GM12878 (cell line): ENCODE measurements at regions not wholly inside any gene's neighbourhood (a gene's known extent, or its start where the extent isn't known, plus 50 kb on each side); places are given as distances from the start of the nearest gene placed in this dataset.

Experiments
- CBX5 ChIP-seq: sonication (generic); IDR thresholded peaks from 2 replicates; pipeline ENCODE4 v1.6.1; 2016; ENCODE audit warnings: low read depth, moderate library complexity, mild to moderate bottlenecking, inconsistent platforms
- CEBPB ChIP-seq, 2 experiments: fragments of 150-350 bp in 1 of 2; IDR thresholded peaks; 2 replicates each; pipeline ENCODE4 v1.6.1; 2012 to 2014; ENCODE audit warnings: low read depth in 2 of 2, low read length in 2 of 2, borderline replicate concordance in 1 of 2, inconsistent platforms in 1 of 2
- CREB1 ChIP-seq: IDR thresholded peaks from 2 replicates; pipeline ENCODE4 v1.6.1; 2012; ENCODE audit warnings: low read depth, mild to moderate bottlenecking, inconsistent platforms
- E2F4 ChIP-seq: IDR thresholded peaks from 2 replicates; pipeline ENCODE4 v1.6.1; 2012; ENCODE audit warnings: low read depth, low read length, improper control_type of control experiment
- EP300 ChIP-seq, 2 experiments: fragments of 150-350 bp in 1 of 2; IDR thresholded peaks; 2 replicates each; pipeline ENCODE4 v1.6.1; 2011 to 2012; ENCODE audit warnings: low read depth in 2 of 2, low read length in 2 of 2, borderline replicate concordance in 1 of 2, improper control_type of control experiment in 1 of 2, inconsistent platforms in 1 of 2; ENCODE audit not compliant: control insufficient read depth in 1 of 2
- ETV6 ChIP-seq, 2 experiments: fragments of 450-650 bp in 1 of 2; IDR thresholded peaks in 1 of 2; conservative IDR thresholded peaks in 1 of 2; 2 replicates each; pipeline ENCODE4 v1.6.1; 2014; ENCODE audit warnings: antibody characterized with exemption in 1 of 2, borderline replicate concordance in 1 of 2, low read depth in 1 of 2, mild to moderate bottlenecking in 1 of 2, moderate library complexity in 1 of 2
- FOS ChIP-seq: IDR thresholded peaks from 3 replicates; pipeline ENCODE4 v1.6.1; 2011; ENCODE audit warnings: borderline replicate concordance; ENCODE audit not compliant: insufficient read length; ENCODE audit errors: extremely low read depth
- HSF1 ChIP-seq: fragments of 150-350 bp; IDR thresholded peaks from 2 replicates; pipeline ENCODE4 v1.6.1; 2014; ENCODE audit warnings: mild to moderate bottlenecking, low read depth, low read length
- IKZF2 ChIP-seq, 2 experiments: fragments of 450-650 bp; IDR thresholded peaks; 2 replicates each; pipeline ENCODE4 v1.6.1; 2017; ENCODE audit warnings: mild to moderate bottlenecking in 2 of 2, moderate library complexity in 2 of 2
- MAX ChIP-seq: IDR thresholded peaks from 2 replicates; pipeline ENCODE4 v1.6.1; 2012; ENCODE audit warnings: low read depth, low read length, improper control_type of control experiment
- MLLT1 ChIP-seq: fragments of 450-650 bp; IDR thresholded peaks from 2 replicates; pipeline ENCODE4 v1.6.1; 2016; ENCODE audit warnings: mild to moderate bottlenecking
- MTA3 ChIP-seq: IDR thresholded peaks from 2 replicates; pipeline ENCODE4 v1.6.1; 2012; ENCODE audit warnings: low read length, inconsistent platforms, borderline replicate concordance
- NFYA ChIP-seq: IDR thresholded peaks from 2 replicates; pipeline ENCODE4 v1.6.1; 2011; ENCODE audit warnings: low read depth, mild to moderate bottlenecking, low read length, improper control_type of control experiment, borderline replicate concordance
- NFYB ChIP-seq: IDR thresholded peaks from 2 replicates; pipeline ENCODE4 v1.6.1; 2011; ENCODE audit warnings: low read depth, mild to moderate bottlenecking, low read length, improper control_type of control experiment, moderate library complexity; ENCODE audit not compliant: insufficient read depth
- NR2F1 ChIP-seq: fragments of 450-650 bp; conservative IDR thresholded peaks from 2 replicates; pipeline ENCODE4 v1.6.1; 2017; ENCODE audit warnings: mild to moderate bottlenecking
- PKNOX1 ChIP-seq: fragments of 450-650 bp; IDR thresholded peaks from 2 replicates; pipeline ENCODE4 v1.6.1; 2016; ENCODE audit warnings: mild to moderate bottlenecking
- POLR2AphosphoS5 ChIP-seq: IDR thresholded peaks from 2 replicates; pipeline ENCODE4 v1.6.1; 2011; ENCODE audit warnings: mild to moderate bottlenecking, low read length, inconsistent platforms
- RUNX3 ChIP-seq: IDR thresholded peaks from 2 replicates; pipeline ENCODE4 v1.6.1; 2012; ENCODE audit warnings: low read length, inconsistent platforms
- SKIL ChIP-seq: fragments of 450-650 bp; IDR thresholded peaks from 2 replicates; pipeline ENCODE4 v1.6.1; 2017; ENCODE audit warnings: mild to moderate bottlenecking, low read depth, inconsistent platforms; ENCODE audit not compliant: poor library complexity, severe bottlenecking
- TCF7 ChIP-seq: IDR thresholded peaks from 2 replicates; pipeline ENCODE4 v1.6.1; 2014; ENCODE audit warnings: antibody characterized with exemption, borderline replicate concordance
- YY1 ChIP-seq: IDR thresholded peaks from 2 replicates; pipeline ENCODE4 v1.6.1; 2011; ENCODE audit warnings: low read depth, mild to moderate bottlenecking, low read length
- ZNF24 ChIP-seq: fragments of 450-650 bp; IDR thresholded peaks from 2 replicates; pipeline ENCODE4 v1.6.1; 2017; ENCODE audit warnings: antibody characterized with exemption, mild to moderate bottlenecking

- TF ChIP-seq YY1 (peak; percentile 47; the same call in 1 of the 2 replicates), ZNF24 (peak; percentile 99), NFYA (no peak), RUNX3 (peak; percentile 57), MLLT1 (no peak), POLR2AphosphoS5 (no peak), EP300 (IDR thresholded peaks at IDR 0.05; ENCODE audit: borderline replicate concordance in 1 of 2, control insufficient read depth in 1 of 2, low read depth in 2 of 2, low read length in 2 of 2) (peak in 1 of 2 experiments; percentile 75; a peak in 1 of 4 replicates), PKNOX1 (no peak), HSF1 (no peak), SKIL (peak; percentile 55), CBX5 (peak; percentile 78; the same call in 1 of the 2 replicates), FOS (peak; percentile 5), ETV6 (conservative IDR thresholded peaks at IDR 0.05 in 1 of 2, IDR thresholded peaks at IDR 0.05 in 1 of 2; ENCODE audit: borderline replicate concordance in 1 of 2, low read depth in 1 of 2) (no peak), TCF7 (no peak), MAX (no peak), E2F4 (no peak), NFYB (no peak), CREB1 (0 out of 2 replicates have a peak, but pooled peaks have one; percentile 34), IKZF2 (IDR thresholded peaks at IDR 0.05) (0 out of 4 replicates have a peak, but pooled peaks of 1 of the 2 experiments have one; percentile 14), NR2F1 (no peak), CEBPB (IDR thresholded peaks at IDR 0.05; ENCODE audit: borderline replicate concordance in 1 of 2, low read depth in 2 of 2, low read length in 2 of 2) (peak in 1 of 2 experiments; percentile 65; a peak in 1 of 4 replicates), MTA3 (0 out of 2 replicates have a peak, but pooled peaks have one; percentile 48)
Observed at GRCh38 chr6:28657769-28658465, 132.2 kb downstream of the GPX5 start (continued).
